Naive thymus-derived CD4-positive, alpha-beta T cell (primary cell): ENCODE measurements at regions not wholly inside any gene's neighbourhood (a gene's known extent, or its start where the extent isn't known, plus 50 kb on each side); places are given as distances from the start of the nearest gene placed in this dataset.

Experiments
- ATAC-seq: fragments of 150-1000 bp; cut with Tn5 transposase; 2 replicates; pipeline ENCODE4 v1.10.0; 2021; ENCODE audit warnings: mild to moderate bottlenecking, moderate library complexity
- CTCF ChIA-PET: fragments of 350-600 bp; sonication (Branson Sonifier 250); formaldehyde crosslinking; loops from one replicate; lab custom pipeline; 2021; ENCODE audit warnings: antibody characterized with exemption; lab: Charles Lee
- POLR2A ChIA-PET: fragments of 350-600 bp; sonication (Branson Sonifier 250); formaldehyde crosslinking; loops from one replicate; lab custom pipeline; 2021; ENCODE audit warnings: antibody characterized with exemption, inconsistent platforms; lab: Charles Lee
- DNase-seq, 9 donors: peaks; one replicate each; pipeline versions ENCODE4 v3.0.0 to v3.0.0-alpha.2; 2020 to 2022; ENCODE audit warnings: mixed read lengths in 1 of 9
- H3K27ac ChIP-seq: one replicate; pipeline ENCODE4 v1.7.0; 2013; ENCODE audit warnings: mild to moderate bottlenecking, low read depth, low read length, moderate library complexity
- H3K27me3 ChIP-seq, 2 donors: one replicate each; pipeline ENCODE4 v1.7.0; 2013; ENCODE audit warnings: low read length in 2 of 2, mild to moderate bottlenecking in 2 of 2, moderate library complexity in 2 of 2; ENCODE audit not compliant: control insufficient read depth in 2 of 2, insufficient read depth in 2 of 2
- H3K36me3 ChIP-seq, 3 experiments: 1 replicate in 2 of 3; 2 replicates in 1 of 3; pipeline ENCODE4 v1.7.0; 2013; ENCODE audit warnings: low read length in 3 of 3, mild to moderate bottlenecking in 3 of 3, moderate library complexity in 1 of 3; ENCODE audit not compliant: insufficient read depth in 3 of 3, control insufficient read depth in 2 of 3
- H3K4me1 ChIP-seq, 2 donors: one replicate each; pipeline ENCODE4 v1.7.0; 2013; ENCODE audit warnings: low read length in 2 of 2, mild to moderate bottlenecking in 2 of 2, moderate library complexity in 1 of 2; ENCODE audit not compliant: control insufficient read depth in 2 of 2, insufficient read depth in 2 of 2
- H3K4me3 ChIP-seq: 2 replicates; pipeline ENCODE4 v1.7.0; 2013; ENCODE audit warnings: mild to moderate bottlenecking, low read length
- H3K9me3 ChIP-seq, 3 experiments: 1 replicate in 2 of 3; 2 replicates in 1 of 3; pipeline ENCODE4 v1.7.0; 2013; ENCODE audit warnings: low read length in 3 of 3; ENCODE audit not compliant: control insufficient read depth in 2 of 3
- H3K27ac Mint-ChIP-seq, 9 donors: one replicate each; pipeline ENCODE4 v1.8.0; 2020 to 2022; ENCODE audit warnings: mixed read lengths in 9 of 9, mild to moderate bottlenecking in 8 of 9, moderate library complexity in 5 of 9, inconsistent platforms in 2 of 9
- H3K27me3 Mint-ChIP-seq, 5 donors: one replicate each; pipeline ENCODE4 v1.8.0; 2021 to 2022; ENCODE audit warnings: mixed read lengths in 5 of 5, mild to moderate bottlenecking in 1 of 5
- H3K36me3 Mint-ChIP-seq, 5 donors: one replicate each; pipeline ENCODE4 v1.8.0; 2020 to 2022; ENCODE audit warnings: mixed read lengths in 5 of 5, mild to moderate bottlenecking in 3 of 5, inconsistent platforms in 1 of 5
- H3K4me1 Mint-ChIP-seq, 7 donors: one replicate each; pipeline ENCODE4 v1.8.0; 2020 to 2022; ENCODE audit warnings: mixed read lengths in 7 of 7, mild to moderate bottlenecking in 3 of 7, inconsistent platforms in 1 of 7
- H3K4me3 Mint-ChIP-seq, 10 donors: one replicate each; pipeline ENCODE4 v1.8.0; 2020 to 2022; ENCODE audit warnings: mild to moderate bottlenecking in 10 of 10, mixed read lengths in 10 of 10, moderate library complexity in 6 of 10, inconsistent platforms in 2 of 10
- H3K9me3 Mint-ChIP-seq, 11 donors: one replicate each; pipeline ENCODE4 v1.8.0; 2020 to 2022; ENCODE audit warnings: mixed read lengths in 11 of 11, mild to moderate bottlenecking in 4 of 11, inconsistent platforms in 1 of 11, moderate library complexity in 1 of 11
- intact Hi-C, 2 donors: fragments of 100-400 bp; cut with micrococcal nuclease; formaldehyde crosslinking; loops; one replicate each; pipeline ENCODE4 v1.15.1; 2023

DNA sequence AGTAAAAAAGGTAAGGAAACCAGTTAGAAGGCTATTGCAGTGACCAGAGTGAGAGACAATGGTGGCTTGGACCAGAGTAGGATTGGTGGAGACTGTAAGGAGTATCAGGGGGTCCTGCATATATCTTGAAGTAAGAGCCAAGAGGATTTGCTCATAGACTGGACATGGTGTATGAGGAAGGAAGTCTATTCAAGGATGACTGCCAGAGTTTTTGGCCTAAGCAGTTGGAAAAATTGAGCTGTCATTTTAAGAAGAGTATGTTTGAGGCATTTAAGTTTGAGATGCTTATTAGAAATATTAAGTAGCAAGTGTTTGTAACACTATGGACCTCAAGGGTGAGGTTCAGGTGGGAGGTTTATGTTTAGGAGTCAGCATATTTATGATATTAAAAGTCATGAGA lies 596.6 kb downstream of the METTL15 start:
- intact Hi-C loops = no loop called here
- DNase-seq = no peak
- Histone ChIP-seq H3K4me3 (no peak overlapping the region), H3K27me3 (no peaks in the 10 kb centered on the region), H3K9me3 (no peaks in the 10 kb centered on the region), H3K36me3 (no peaks in the 10 kb centered on the region), H3K4me1 (no peaks in the 10 kb centered on the region), H3K27ac (no peak overlapping the region)
- CTCF ChIA-PET = no interaction called here
- Mint-ChIP-seq H3K4me1 (no peaks in the 10 kb centered on the region), H3K27me3 (no peaks in the 10 kb centered on the region), H3K36me3 (no peaks in the 10 kb centered on the region), H3K4me3 (no peak overlapping the region), H3K9me3 (peaks cover 0 to 7% (median 1%) of the 10 kb centered on the region in 11 donors), H3K27ac (no peak overlapping the region)
- ATAC-seq = no peak
- POLR2A ChIA-PET = no interaction called here

DNA sequence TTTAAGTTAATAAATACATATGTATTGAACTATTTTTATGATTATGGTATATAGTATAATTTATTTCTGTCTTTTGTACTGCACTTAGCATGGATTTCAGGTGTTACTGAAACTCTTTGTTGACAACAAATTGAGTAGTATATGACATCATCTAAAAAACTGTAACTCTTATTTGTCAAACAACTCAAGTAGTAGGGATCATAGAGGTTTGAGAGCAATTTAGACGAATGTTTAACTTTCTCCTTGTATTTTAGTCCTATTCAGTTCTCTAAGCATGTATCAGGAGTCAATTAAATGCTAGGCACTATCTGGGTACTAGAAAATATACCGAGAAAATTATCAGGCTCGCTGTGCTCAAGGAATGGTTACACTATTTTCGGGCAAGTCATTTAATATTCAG lies 595.2 kb downstream of the METTL15 start:
- Mint-ChIP-seq H3K4me3 (no peak overlapping the region), H3K27me3 (no peaks in the 10 kb centered on the region), H3K27ac (no peak overlapping the region), H3K9me3 (peaks cover 0 to 7% (median 3%) of the 10 kb centered on the region in 11 donors), H3K4me1 (no peaks in the 10 kb centered on the region), H3K36me3 (peaks cover 0 to 2% (median 0%) of the 10 kb centered on the region in 5 donors)
- ATAC-seq = no peak
- Histone ChIP-seq H3K9me3 (no peaks in the 10 kb centered on the region), H3K27ac (no peak overlapping the region), H3K27me3 (no peaks in the 10 kb centered on the region), H3K4me3 (no peak overlapping the region), H3K36me3 (no peaks in the 10 kb centered on the region), H3K4me1 (no peaks in the 10 kb centered on the region)
- intact Hi-C loops = no loop called here
- no peak for DNase-seq
- POLR2A ChIA-PET = no interaction called here
- CTCF ChIA-PET = no interaction called here

DNA sequence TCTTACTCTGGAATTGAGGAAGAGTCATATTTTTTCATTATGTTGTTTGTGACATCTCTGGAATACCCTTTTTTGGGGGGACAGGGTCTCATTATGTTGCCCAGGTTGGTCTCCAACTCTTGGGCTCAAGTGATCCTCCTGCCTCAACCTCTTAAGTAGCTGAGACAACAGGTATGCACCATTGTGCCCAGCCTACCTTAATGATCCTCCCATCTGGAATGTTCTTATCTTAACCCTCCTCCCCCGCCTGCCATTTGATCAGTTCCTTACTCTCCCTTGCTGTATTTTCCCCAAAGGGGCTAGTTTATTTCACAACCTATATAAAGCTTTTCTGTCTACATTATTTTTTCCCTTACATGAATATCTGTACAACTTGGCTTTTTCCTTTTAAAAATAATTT lies 594.7 kb downstream of the METTL15 start:
- POLR2A ChIA-PET = no interaction called here
- intact Hi-C loops = no loop called here

DNA sequence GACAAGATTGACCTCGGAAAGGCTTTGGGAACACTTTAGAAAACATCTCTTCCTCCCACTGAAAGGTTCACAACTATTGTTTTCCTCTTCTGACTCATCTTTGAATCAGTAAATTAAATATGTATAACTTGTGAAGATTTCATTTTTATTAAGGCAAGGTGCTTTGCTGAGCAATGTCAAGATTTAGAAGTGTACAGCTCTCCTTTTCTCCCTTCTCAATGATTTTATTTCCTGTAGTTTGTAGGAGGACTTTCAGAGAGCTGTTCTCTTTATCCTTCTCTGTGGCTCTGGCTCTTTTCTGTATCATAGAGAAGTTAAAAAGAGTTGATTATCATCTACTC lies 594.2 kb downstream of the METTL15 start:
- Mint-ChIP-seq H3K4me1 (no peaks in the 10 kb centered on the region), H3K36me3 (peaks cover 0 to 3% (median 0%) of the 10 kb centered on the region in 5 donors), H3K4me3 (no peak overlapping the region), H3K27ac (no peak overlapping the region), H3K27me3 (no peaks in the 10 kb centered on the region), H3K9me3 (peaks cover 0 to 9% (median 3%) of the 10 kb centered on the region in 11 donors)
- POLR2A ChIA-PET = no interaction called here
- intact Hi-C loops = no loop called here
- Histone ChIP-seq H3K27me3 (no peaks in the 10 kb centered on the region), H3K9me3 (no peaks in the 10 kb centered on the region), H3K27ac (no peak overlapping the region), H3K4me1 (no peaks in the 10 kb centered on the region), H3K36me3 (no peaks in the 10 kb centered on the region), H3K4me3 (no peak overlapping the region)
- CTCF ChIA-PET = no interaction called here
- no peak for DNase-seq
- ATAC-seq = no peak

More for the DNA sequence above, 594.7 kb downstream of the METTL15 start:
- Mint-ChIP-seq H3K27me3 (no peaks in the 10 kb centered on the region), H3K27ac (no peak overlapping the region), H3K4me1 (no peaks in the 10 kb centered on the region), H3K9me3 (peaks cover 0 to 7% (median 3%) of the 10 kb centered on the region in 11 donors), H3K36me3 (peaks cover 0 to 3% (median 0%) of the 10 kb centered on the region in 5 donors), H3K4me3 (no peak overlapping the region)
- H3K27ac ChIP-seq = no peak overlapping the region
- no peaks in the 10 kb centered on the region for H3K4me1 ChIP-seq
- H3K9me3 ChIP-seq = no peaks in the 10 kb centered on the region
- H3K27me3 ChIP-seq = no peaks in the 10 kb centered on the region
- no peaks in the 10 kb centered on the region for H3K36me3 ChIP-seq
- CTCF ChIA-PET = no interaction called here
- ATAC-seq (no peak), DNase-seq (no peak)
- H3K4me3 ChIP-seq = no peak overlapping the region

DNA sequence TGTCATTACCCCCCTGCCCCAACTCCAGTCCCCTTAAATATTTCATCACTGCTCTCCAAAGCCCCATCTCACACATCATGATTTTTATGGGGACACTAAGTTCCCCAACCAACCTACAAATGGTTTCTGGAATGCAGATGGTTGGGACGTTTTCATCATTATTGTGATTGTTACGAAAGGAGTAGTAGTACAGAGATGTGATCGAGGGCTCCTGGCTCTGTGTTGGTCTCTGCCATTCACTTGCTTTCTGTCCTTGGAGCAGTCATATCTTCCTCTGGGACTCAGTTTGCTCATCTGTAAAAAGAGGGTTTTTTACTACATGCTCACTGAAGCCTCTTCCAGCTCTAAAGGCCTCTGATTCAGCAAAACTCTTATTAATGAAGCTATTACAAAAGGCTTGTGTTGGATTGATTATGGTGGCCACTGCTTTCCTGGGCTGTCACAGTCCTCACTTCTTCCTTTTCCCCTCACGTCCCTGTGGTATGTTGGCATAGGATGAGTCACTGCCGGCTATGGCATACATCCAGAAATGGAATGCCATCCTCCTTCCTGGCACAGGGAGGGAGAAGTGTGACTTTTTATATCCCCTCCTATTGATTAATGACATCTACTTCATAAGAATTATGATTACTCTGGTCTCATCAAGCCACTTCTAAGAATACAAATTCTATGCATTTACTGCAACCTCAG lies 593.7 kb downstream of the METTL15 start:
- Histone ChIP-seq H3K9me3 (no peaks in the 10 kb centered on the region), H3K27ac (no peak overlapping the region), H3K4me3 (no peak overlapping the region), H3K36me3 (no peaks in the 10 kb centered on the region), H3K4me1 (no peaks in the 10 kb centered on the region), H3K27me3 (no peaks in the 10 kb centered on the region)
- no peaks in the 10 kb centered on the region for H3K27me3 Mint-ChIP-seq
- ATAC-seq (no peak), DNase-seq (no peak)
- H3K4me3 Mint-ChIP-seq = no peak overlapping the region
- no peak overlapping the region for H3K27ac Mint-ChIP-seq
- H3K9me3 Mint-ChIP-seq = peaks cover 0 to 9% (median 3%) of the 10 kb centered on the region in 11 donors
- POLR2A ChIA-PET = no interaction called here
- intact Hi-C loops = no loop called here
- no peaks in the 10 kb centered on the region for H3K4me1 Mint-ChIP-seq
- H3K36me3 Mint-ChIP-seq = peaks cover 0 to 3% (median 0%) of the 10 kb centered on the region in 5 donors
- CTCF ChIA-PET = no interaction called here

DNA sequence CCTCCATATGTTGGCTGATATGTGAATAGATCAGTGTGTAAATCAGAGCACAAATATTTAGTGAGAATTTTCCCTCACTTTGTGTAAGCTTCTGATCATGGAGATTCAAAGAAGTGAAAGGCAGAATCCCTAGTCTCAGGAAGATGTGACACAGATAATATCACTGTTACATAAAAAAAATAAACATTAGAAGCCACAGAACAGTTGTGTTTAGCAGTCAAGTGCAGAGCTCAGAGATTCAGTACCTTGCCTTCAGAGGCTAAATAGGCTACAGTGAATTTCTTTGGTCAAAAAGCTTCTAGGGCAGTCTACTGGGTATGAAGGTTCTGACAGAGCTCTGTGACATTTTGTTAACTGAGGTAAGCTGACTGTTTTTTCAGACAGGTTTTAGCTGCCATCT lies 591.5 kb downstream of the METTL15 start:
- no peaks in the 10 kb centered on the region for H3K4me1 Mint-ChIP-seq
- peaks cover 0 to 10% (median 5%) of the 10 kb centered on the region in 11 donors for H3K9me3 Mint-ChIP-seq
- no peak overlapping the region for H3K27ac Mint-ChIP-seq
- CTCF ChIA-PET = interaction anchor here (0.8 kb wide), 1 partner anchor 10 kb away, joined by 5 read pairs; no protein-coding TSS in a partner anchor
- ATAC-seq (no peak), DNase-seq (no peak)
- no peaks in the 10 kb centered on the region for H3K27me3 ChIP-seq
- no peaks in the 10 kb centered on the region for H3K4me1 ChIP-seq
- POLR2A ChIA-PET = no interaction called here
- H3K4me3 ChIP-seq = no peak overlapping the region
- intact Hi-C loops = no loop called here
- no peak overlapping the region for H3K4me3 Mint-ChIP-seq
- peaks cover 0 to 3% (median 0%) of the 10 kb centered on the region in 5 donors for H3K36me3 Mint-ChIP-seq
- no peak overlapping the region for H3K27ac ChIP-seq
- H3K27me3 Mint-ChIP-seq = no peaks in the 10 kb centered on the region
- no peaks in the 10 kb centered on the region for H3K9me3 ChIP-seq
- H3K36me3 ChIP-seq = no peaks in the 10 kb centered on the region
